Right cardiac atrium (tissue), 5 donors: ENCODE measurements at regions not wholly inside any gene's neighbourhood (a gene's known extent, or its start where the extent isn't known, plus 50 kb on each side); places are given as distances from the start of the nearest gene placed in this dataset.
"Not testable (repeated sequence)": the region's sequence is repeated elsewhere in the genome, so short reads cannot be mapped to it uniquely, and the experiment has no call there.

Experiments
- ATAC-seq, 2 donors: fragments of 200-7000 bp; cut with Tn5 transposase; one replicate each; pipeline versions ENCODE4 v1.8.0 to v1.9.1; 2020; ENCODE audit warnings: moderate library complexity in 2 of 2, mild to moderate bottlenecking in 1 of 2
- DNase-seq, 3 donors: peaks; one replicate each; pipeline ENCODE4 v3.0.0-alpha.2; 2020
- H3K27ac ChIP-seq: one replicate; pipeline ENCODE4 v1.5.1; 2013; ENCODE audit warnings: mild to moderate bottlenecking, low read length, control low read depth, moderate library complexity
- H3K27me3 ChIP-seq: one replicate; pipeline ENCODE4 v1.6.1; 2013; ENCODE audit not compliant: control insufficient read depth, insufficient read depth
- H3K4me1 ChIP-seq: one replicate; pipeline ENCODE4 v1.6.1; 2013; ENCODE audit warnings: low read length; ENCODE audit not compliant: control insufficient read depth, insufficient read depth
- H3K4me3 ChIP-seq: one replicate; pipeline ENCODE4 v1.5.1; 2013; ENCODE audit warnings: low read length, control low read depth
- H3K9me3 ChIP-seq: one replicate; pipeline ENCODE4 v1.6.1; 2013; ENCODE audit warnings: low read length; ENCODE audit not compliant: control insufficient read depth
- WGBS: extraction: QIAGEN DNeasy Blood & Tissue Kit; methylation state at CpG from one replicate; pipeline ENCODE4 v1.1.7; 2013; 5-methylcytosine and 5-hydroxymethylcytosine counted together
- intact Hi-C, 4 donors: fragments of 100-400 bp; cut with DNase I; formaldehyde crosslinking; loops; one replicate each; pipeline versions ENCODE4 v1.11.0 to v1.14.0; 2022 to 2023
- donor health status: healthy with polysubstance abuse.
- donor health status: DM: no; HTN: yes; CAD: no.
- donor health status: DM: no; HTN: no; CAD: no.
- donor health status: DM: no; HTN: yes; CAD: no; lungs with severe emphysema.
- donor health status: DM: yes; HTN: yes; CAD: no.

- ATAC-seq (no peak), DNase-seq (no peak)
- intact Hi-C loops: no loop called here
- Histone ChIP-seq H3K4me1 (no peaks in the 10 kb centered on the region), H3K9me3 (no peaks in the 10 kb centered on the region), H3K27ac (no peak overlapping the region), H3K4me3 (no peak overlapping the region), H3K27me3 (no peaks in the 10 kb centered on the region)
- 64% methylated on average over 4 of the region's 4 CpGs for WGBS
These were observed 131.9 kb upstream of the NR3C2 start for GRCh38 chr4:148574066-148574465.

DNA sequence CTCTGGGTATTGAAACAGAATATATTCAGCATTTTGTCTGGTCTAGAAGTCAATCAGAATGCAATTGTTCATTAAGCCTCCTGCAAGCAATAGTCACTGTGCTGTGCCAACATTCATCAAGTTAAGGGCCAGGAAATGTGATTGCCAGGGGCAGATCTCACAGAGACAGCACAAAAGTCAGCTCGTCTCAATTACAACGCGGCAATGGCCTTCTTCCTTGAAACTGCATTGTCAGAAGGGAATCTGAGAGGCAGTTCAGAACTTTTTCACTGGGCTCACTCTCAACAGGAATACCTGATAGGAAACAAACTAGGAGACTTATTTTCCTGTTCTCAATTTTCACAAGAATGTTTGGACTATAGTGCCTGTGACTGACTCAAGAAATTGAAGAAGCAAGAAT lies 131.1 kb upstream of the NR3C2 start:
- Histone ChIP-seq H3K27ac (no peak overlapping the region), H3K9me3 (no peaks in the 10 kb centered on the region), H3K27me3 (no peaks in the 10 kb centered on the region), H3K4me3 (no peak overlapping the region), H3K4me1 (no peaks in the 10 kb centered on the region)
- WGBS: 45% methylated on average over 3 of the region's 3 CpGs
- intact Hi-C loops: no loop called here
- ATAC-seq: no peak
- no peak for DNase-seq

- DNase-seq: no peak
- intact Hi-C loops: no loop called here
- Histone ChIP-seq H3K9me3 (no peaks in the 10 kb centered on the region), H3K27me3 (no peaks in the 10 kb centered on the region), H3K27ac (no peak overlapping the region), H3K4me3 (no peak overlapping the region), H3K4me1 (no peaks in the 10 kb centered on the region)
- no peak for ATAC-seq
These were observed 123.6 kb upstream of the NR3C2 start for GRCh38 chr4:148565801-148566200.

DNA sequence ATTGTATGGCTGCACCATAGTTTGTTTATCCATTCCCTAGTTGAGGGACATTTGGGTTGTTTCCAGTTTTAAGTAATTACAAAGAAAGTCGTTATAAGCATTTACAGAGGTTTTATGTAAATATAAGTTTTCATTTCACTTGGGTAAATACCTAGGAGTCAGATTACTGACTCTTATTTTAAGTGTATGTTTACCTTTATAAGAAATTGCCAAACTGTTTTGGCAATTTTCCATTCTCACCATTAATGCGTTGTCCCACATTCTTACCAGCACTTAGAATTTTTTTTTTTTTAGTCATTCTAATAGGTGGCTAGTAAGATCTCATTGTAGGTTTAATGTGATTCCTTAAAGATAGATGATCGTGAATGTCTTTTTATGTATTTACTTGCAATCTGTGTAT lies 121.5 kb upstream of the NR3C2 start:
- no peaks in the 10 kb centered on the region for H3K9me3 ChIP-seq
- intact Hi-C loops: no loop called here
- no peak overlapping the region for H3K4me3 ChIP-seq
- no peaks in the 10 kb centered on the region for H3K4me1 ChIP-seq
- WGBS: 78% methylated on average over 3 of the region's 3 CpGs
- DNase-seq (no peak), ATAC-seq (no peak)
- H3K27ac ChIP-seq: no peak overlapping the region
- H3K27me3 ChIP-seq: no peaks in the 10 kb centered on the region

DNA sequence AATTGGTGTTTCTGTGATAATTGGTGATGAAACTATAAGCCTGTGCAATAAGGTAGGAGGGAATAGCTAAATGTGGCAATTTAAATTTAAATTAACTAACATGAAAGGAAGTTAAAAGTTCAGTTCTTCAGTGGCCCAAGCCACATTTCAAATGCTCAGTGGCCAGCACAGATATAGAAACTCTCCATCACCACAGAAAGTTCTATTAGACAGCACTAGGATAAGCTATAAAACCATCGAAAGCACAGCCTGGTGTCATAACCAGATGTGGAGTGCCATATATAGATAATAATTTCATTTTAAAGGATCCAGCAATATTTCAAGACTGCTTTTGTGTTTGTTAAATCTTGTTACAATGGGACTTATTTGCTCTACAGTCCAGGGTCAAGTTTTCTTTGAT lies 119.3 kb upstream of the NR3C2 start:
- ATAC-seq: no peak
- Histone ChIP-seq H3K4me1 (no peaks in the 10 kb centered on the region), H3K27ac (no peak overlapping the region), H3K27me3 (no peaks in the 10 kb centered on the region), H3K4me3 (no peak overlapping the region), H3K9me3 (no peaks in the 10 kb centered on the region)
- intact Hi-C loops: no loop called here
- no peak for DNase-seq
- WGBS: 88% methylated on average over 1 of the region's 1 CpG

DNA sequence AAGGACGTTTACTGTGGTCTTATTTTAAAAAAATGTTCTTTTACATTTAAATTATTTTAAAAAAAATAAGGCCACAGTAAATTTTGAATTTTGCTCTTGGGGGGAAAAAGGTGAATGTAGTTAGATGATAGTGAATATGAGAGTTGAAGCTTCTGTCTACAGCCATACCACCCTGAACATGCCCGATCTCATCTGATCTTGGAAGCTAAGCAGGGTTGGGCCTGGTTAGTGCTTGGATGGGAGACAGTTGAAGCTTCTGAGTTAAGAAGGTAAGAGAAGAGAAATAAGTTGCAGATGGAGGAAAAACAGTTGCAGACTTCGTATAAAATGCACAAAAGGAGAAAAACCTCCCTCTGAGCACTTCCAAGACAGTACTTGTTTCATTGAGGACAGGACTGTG lies 115.6 kb upstream of the NR3C2 start:
- no peaks in the 10 kb centered on the region for H3K9me3 ChIP-seq
- no peaks in the 10 kb centered on the region for H3K27me3 ChIP-seq
- no peak for ATAC-seq
- 87% methylated on average over 3 of the region's 3 CpGs for WGBS
- H3K4me1 ChIP-seq: no peaks in the 10 kb centered on the region
- DNase-seq: no peak
- H3K4me3 ChIP-seq: no peak overlapping the region
- H3K27ac ChIP-seq: no peak overlapping the region
- intact Hi-C loops: no loop called here

GRCh38 chr4:148550788-148551187 lies 108.6 kb upstream of the NR3C2 start:
- no peak for DNase-seq
- no peaks in the 10 kb centered on the region for H3K27me3 ChIP-seq
- ATAC-seq: no peak
- 91% methylated on average over 1 of the region's 1 CpG for WGBS
- no peaks in the 10 kb centered on the region for H3K9me3 ChIP-seq
- no peak overlapping the region for H3K27ac ChIP-seq
- H3K4me3 ChIP-seq: no peak overlapping the region
- H3K4me1 ChIP-seq: no peaks in the 10 kb centered on the region
- intact Hi-C loops: no loop called here

GRCh38 chr4:148542922-148543623 lies 100.9 kb upstream of the NR3C2 start:
- Histone ChIP-seq H3K4me1 (no peaks in the 10 kb centered on the region), H3K4me3 (no peak overlapping the region), H3K9me3 (no peaks in the 10 kb centered on the region), H3K27ac (no peak overlapping the region), H3K27me3 (no peaks in the 10 kb centered on the region)
- intact Hi-C loops: no loop called here
- DNase-seq (no peak), ATAC-seq (no peak)
- WGBS: 92% methylated on average over 4 of the region's 4 CpGs

DNA sequence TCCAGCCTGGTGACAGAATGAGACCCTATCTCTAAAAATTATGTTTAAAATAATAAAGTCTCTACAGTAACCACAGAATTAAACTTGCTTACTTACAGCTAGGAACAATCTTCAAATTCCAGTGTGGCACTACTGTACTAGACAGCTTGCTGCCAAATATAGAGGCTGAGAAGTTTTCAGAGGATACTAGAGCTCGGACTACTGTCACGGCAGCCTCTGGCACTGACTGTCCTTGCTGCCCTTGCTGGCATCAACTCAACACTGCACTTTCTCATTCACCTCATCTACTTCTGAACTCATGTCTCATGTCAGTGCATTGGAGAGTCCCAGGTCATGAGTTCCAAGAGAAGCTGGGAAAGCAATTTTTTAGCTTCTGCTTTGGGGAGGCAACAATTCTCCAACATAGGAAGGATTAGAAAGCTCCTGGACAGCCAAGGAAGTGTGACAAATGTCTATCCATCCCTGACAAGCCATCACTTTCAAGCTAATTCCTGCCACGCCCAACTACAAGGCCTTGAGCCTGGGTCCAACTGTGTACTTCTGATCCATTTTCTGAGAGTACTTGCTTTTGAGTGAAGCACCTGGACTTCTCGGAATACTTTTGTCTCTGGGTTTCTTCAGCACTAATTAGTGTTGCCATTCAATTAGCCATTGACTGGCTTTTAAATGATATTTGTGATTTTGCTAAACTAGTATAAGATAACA lies 98.6 kb upstream of the NR3C2 start:
- Histone ChIP-seq H3K27me3 (no peaks in the 10 kb centered on the region), H3K4me3 (no peak overlapping the region), H3K4me1 (no peaks in the 10 kb centered on the region), H3K27ac (no peak overlapping the region), H3K9me3 (no peaks in the 10 kb centered on the region)
- 78% methylated on average over 4 of the region's 4 CpGs for WGBS
- intact Hi-C loops: no loop called here
- ATAC-seq (peak; percentile 59 to 80), DNase-seq (peak in 1 of 3 donors; percentile 5)

- 89% methylated on average over 3 of the region's 3 CpGs for WGBS
- DNase-seq: no peak
- Histone ChIP-seq H3K4me1 (no peaks in the 10 kb centered on the region), H3K27me3 (no peaks in the 10 kb centered on the region), H3K27ac (no peak overlapping the region), H3K4me3 (no peak overlapping the region), H3K9me3 (no peaks in the 10 kb centered on the region)
- no peak for ATAC-seq
- intact Hi-C loops: no loop called here
These were observed 97.2 kb upstream of the NR3C2 start for GRCh38 chr4:148539387-148539786.

DNA sequence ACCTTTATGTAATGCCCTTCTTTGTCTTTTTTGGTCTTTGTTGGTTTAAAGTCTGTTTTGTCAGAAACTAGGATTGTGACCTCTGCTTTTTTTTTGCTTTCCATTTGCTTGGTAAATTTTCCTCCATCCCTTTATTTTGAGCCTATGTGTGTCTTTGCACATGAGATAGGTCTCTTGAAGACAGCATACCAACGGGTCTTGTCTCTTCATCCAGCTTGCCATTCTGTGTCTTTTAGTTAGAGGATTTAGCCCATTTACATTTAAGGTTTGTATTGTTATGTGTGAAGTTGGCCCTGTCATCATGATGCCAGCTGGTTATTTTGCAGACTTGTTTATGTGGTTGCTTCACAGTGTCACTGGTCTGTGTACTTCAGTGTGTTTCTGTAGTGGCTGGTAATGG lies 91.6 kb upstream of the NR3C2 start:
- H3K4me1 ChIP-seq, H3K9me3 ChIP-seq, ATAC-seq, DNase-seq, H3K27me3 ChIP-seq, H3K4me3 ChIP-seq, intact Hi-C loops, H3K27ac ChIP-seq: not testable (repeated sequence)
- WGBS: 89% methylated on average over 1 of the region's 1 CpG

DNA sequence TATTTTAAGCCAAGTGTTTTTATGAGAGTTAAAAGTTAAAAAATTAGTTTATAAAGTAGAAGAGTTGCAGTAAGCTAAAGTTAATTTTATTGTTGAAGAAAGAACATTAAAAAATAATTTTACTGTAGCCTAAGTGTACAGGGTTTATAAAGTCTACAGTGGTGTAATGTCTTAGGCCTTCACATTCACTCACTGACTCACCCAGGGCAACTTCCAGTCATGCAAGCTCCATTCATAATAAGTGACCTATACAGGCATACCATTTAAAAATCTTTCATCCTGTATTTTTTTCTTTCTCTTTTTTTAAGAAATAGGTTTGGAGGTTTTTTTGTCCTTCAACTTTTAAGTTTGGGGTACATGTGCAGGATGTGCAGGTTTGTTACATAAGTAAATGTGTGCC lies 87.9 kb upstream of the NR3C2 start:
- Histone ChIP-seq H3K27me3 (no peaks in the 10 kb centered on the region), H3K4me1 (no peaks in the 10 kb centered on the region), H3K4me3 (no peak overlapping the region), H3K9me3 (no peaks in the 10 kb centered on the region), H3K27ac (no peak overlapping the region)
- no peak for DNase-seq
- no peak for ATAC-seq
- intact Hi-C loops: no loop called here
